Stimulated activated naive CD4-positive, alpha-beta T cell (primary cell): ENCODE measurements at regions not wholly inside any gene's neighbourhood (a gene's known extent, or its start where the extent isn't known, plus 50 kb on each side); places are given as distances from the start of the nearest gene placed in this dataset.
"Not testable (repeated sequence)": the region's sequence is repeated elsewhere in the genome, so short reads cannot be mapped to it uniquely, and the experiment has no call there.

Source experiments
- DNase-seq, 6 experiments: peaks; one replicate each; lab custom pipeline; 2025; lab: John Stamatoyannopoulos, UW

DNA sequence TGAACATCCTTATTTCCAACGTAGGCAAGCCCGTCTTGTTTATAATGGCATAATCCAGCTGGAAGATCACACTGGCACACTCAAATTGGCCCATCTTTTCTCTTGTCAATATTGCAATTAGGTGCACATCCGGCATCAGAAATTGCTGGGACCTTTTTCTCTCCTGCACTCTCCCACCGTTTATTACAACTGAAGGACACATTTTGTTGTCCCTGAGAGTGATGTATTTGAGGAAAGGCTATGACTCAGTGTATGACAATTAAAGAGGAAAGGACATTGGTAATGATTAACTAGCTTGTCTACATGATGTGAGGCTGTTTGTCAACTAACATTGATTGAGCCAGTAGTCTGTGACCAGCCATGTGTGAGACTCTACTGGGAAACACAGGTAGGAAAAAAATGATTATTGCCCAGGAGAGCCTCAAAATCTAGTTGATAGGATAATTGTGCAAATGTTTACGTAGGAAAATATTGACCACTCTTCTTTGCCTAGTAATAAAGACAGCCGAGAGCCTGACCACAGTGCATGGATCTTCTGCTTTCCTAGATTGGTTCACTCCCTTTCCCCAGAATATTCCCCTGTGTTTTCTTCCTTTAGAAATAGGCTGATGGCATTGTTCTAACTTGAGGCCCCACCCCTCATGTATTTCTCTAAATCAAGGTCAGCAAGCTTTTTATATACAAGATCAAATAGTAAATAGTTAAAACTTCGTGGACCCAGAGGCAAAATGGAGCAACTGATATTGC lies 230.0 kb upstream of the BTBD3 start:
- no peak for DNase-seq

GRCh38 chr20:11689262-11689661 lies 228.4 kb upstream of the BTBD3 start:
- no peak for DNase-seq

DNA sequence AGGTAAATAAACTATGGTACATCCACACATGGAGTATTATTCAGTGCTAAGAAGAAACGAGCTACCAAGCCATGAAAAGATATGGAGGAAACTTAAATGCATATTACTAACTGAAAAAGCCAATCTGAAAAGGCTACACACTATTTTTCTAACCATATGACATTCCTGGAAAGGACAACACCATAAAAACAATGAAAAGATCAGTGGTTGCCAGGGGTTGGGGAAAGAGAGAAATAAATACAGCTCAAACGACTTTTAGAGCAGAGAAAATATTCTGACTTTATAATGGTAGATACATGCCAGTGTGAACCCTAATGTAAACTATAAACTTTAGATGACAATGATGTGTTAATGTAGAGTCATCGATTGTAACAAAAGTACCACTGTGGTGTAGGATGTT lies 225.9 kb upstream of the BTBD3 start:
- no peak for DNase-seq

GRCh38 chr20:11692567-11692966 lies 225.1 kb upstream of the BTBD3 start:
- no peak for DNase-seq

GRCh38 chr20:11694467-11694866 lies 223.2 kb upstream of the BTBD3 start:
- DNase-seq, result no peak

GRCh38 chr20:11697055-11697454 lies 220.6 kb upstream of the BTBD3 start:
- DNase-seq, result no peak

DNA sequence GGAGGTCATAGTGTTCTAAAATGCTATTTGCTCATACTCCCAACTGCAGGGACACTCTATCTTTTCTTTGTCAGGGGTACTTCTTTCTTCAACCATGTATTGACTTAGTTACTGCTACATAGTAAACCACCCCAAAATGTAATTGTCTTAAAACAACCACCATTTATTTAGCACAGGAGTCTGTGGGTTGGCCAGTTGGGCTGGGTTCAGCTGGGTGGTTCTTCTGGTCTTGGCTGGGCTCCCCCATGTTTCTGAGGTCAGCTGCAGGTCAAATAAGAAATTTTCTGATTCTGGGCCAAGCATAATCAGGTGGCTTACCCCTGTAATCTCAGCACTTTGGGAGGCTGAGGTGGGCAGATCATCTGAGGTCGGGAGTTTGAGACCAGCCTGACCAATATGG lies 220.0 kb upstream of the BTBD3 start:
- no peak for DNase-seq

- no peak for DNase-seq
Observed at GRCh38 chr20:11698124-11698523, 219.6 kb upstream of the BTBD3 start.

DNA sequence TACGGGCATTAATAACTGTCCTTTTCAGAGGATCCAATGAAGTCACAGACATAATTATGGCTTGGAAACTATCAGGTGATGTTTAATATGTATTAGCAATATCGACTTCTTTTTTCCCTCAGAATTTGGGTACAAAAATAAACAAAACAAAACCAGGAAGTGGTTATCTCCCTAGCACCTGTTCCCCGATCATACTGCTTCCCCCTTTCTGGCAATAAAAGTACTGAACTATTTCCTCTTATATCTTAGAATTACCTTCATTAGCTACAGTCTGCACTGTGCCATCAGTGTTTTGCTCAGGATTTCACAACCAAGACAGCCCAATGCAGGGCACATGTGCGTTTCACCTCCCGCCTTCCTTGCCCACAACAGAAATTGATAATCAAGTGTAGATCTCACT lies 216.9 kb upstream of the BTBD3 start:
- no peak for DNase-seq

- DNase-seq, result no peak
Observed at GRCh38 chr20:11702721-11703518, 214.8 kb upstream of the BTBD3 start.

GRCh38 chr20:11705512-11705911 lies 212.2 kb upstream of the BTBD3 start:
- DNase-seq, result no peak

GRCh38 chr20:11708223-11708622 lies 209.5 kb upstream of the BTBD3 start:
- DNase-seq, result not testable (repeated sequence)

DNA sequence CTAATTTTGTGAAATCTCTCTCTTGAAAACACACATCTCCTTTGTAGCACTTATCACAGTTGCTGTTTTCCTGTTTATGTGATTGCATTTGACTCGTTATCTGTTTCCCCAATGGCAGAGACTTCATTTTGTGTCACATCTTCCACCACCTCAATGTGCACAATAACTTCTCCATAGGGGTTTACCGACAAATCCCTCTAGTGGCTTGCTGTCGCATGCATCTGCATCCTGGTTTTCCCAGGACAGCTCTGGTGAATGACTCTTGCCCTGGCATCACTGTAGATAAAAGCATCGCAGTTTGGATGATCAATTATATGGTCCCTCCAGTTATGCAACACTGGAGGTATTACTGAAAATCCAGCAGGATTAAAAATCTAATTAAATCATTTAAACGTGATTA lies 206.5 kb upstream of the BTBD3 start:
- DNase-seq, result no peak

DNA sequence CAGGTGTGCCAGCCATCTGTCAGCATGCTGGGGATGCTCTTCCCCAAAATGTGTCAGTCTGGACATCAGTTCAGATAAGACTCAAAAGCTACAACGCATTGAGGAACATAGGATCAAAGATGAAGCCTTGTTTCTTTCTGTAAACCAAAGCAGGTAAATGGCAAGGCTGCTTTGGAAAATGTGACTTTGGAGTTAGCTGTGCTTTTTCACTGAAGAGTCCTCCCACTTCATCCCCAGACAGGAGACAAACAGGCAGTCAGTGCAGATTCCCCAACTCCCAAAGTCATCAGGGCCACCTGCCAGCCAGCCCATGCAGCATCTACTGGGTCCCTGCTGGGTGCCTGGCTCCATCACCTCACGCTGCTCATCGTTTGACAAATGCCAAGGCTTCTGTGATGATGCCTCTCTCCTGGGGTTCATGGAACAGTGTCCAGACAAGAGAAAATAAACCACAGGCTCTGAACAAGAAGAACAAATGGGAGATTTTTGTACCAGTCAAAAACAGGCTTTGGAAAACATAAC lies 205.0 kb upstream of the BTBD3 start:
- no peak for DNase-seq

DNA sequence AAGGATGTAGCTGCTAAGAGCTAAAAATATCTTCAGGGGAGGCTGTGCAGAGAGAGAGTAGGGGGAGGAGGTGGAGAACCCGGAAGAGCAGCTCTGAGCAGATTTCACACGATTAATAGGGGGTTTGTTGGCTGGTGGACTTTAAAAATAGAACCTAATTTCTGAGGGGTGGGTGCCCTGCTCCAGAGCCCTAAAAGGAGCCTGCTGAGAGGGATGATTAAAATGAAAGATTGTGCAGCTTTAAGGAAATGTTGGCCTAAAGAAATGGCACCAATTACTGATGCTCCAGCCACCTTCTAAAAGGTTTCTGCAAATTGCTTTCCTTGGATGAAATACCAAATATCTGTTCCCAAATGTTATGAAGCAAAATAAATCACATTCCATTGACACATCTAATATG lies 202.8 kb upstream of the BTBD3 start:
- no peak for DNase-seq

DNA sequence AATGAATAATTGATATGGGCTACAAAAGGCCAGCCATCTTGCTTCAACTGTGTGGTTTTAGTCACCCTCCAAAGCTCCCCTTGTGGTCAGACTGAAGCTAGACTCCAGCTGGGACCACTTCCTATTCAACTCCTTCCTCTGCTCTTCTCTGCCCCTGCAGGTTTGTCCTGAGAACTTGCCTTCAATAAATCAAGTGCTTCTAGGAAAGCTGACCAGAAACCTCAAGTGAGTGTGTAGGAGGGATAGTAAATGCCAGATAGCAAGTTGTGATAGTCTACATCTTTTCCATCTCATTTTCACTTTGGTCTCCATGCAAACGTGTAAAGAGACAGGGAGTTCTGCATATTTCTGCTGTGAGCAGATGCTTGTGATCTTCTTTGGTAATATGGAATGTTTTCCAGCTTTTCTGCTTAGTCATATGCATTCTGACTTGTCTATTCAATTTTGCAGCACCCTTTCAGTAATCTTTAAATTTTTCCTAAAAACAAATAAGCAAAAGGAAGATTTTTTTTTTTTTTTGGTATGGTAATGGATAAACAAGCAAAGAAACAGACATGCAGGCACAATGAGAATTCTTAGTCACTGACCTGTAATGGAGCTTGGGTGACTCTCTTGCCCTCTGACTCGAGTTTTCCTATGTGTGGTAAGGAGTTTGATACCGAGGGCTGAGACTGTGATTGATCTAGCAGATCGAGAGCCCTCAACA lies 201.3 kb upstream of the BTBD3 start:
- no peak for DNase-seq

DNA sequence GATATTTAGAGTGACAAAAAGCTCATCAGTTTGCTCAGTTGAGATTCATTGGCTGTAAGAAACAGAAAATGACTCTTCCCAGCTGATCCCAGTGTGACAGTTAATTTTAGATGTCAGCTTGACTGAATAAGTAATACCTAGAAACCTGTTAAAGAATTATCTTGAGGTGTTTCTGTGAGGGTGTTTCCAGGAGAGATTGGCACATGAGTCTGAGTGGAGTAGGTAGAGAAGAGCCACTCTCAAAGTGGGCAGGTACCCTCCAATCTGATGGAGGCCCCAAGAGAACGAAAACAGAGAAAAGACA lies 200.8 kb upstream of the BTBD3 start:
- no peak for DNase-seq

DNA sequence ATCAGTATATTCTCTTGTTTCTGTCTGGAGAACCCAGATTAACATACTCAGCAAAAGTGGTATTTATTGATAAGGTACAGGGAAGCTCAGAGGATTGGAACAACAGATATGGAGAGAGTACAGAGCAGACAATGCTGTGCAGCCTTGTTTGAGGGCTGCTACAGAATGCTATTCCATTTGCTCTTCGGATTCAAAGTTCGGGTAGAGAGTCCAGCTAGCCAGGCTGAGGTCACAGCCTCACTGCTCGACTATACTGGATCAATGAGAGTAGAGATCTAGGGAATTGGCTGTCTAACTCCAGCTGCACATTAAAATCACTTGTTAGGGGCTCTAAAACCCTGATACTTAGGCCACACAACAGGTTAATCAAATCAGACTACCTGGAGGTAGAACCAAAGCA lies 200.1 kb upstream of the BTBD3 start:
- DNase-seq, result no peak

GRCh38 chr20:11718474-11719094 lies 199.1 kb upstream of the BTBD3 start:
- no peak for DNase-seq

GRCh38 chr20:11719153-11719552 lies 198.5 kb upstream of the BTBD3 start:
- DNase-seq, result no peak

DNA sequence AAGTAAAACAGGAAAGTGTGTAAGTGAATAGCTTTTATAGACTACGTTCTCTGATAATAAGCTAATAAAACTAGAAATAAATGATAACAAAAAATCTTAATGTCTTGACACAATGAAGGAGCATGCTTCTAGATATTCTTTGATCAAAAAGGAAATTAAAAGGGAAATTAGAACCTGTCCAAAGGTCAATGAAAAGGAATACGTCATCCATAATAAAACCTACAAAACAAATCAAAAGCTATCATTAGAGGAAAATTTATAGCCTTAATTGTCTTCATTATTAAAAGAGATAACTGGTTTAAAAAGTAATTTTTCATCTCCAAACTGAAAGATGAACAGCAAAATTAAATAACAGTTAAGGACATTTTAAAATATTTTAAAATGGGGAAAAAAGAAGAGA lies 196.3 kb upstream of the BTBD3 start:
- DNase-seq, result no peak

DNA sequence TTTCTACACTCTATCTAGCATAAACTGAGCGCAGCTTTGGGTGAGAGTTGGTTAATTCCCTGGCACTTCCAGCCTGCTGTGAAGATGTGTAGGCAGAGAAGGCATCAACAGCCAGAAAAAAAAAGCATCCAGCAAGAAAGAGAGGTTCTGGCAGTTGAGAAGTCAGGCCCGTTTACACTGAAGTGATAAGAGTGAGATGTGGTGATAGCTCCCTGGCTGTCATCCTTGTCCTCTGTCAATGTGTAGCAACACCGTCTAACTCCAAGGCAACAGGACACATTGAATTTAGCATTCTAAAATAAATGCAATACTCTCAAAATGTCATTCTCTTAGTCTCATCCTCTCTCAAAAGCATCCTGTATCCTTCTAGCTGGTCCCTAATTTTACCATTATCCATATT lies 193.6 kb upstream of the BTBD3 start:
- no peak for DNase-seq

- no peak for DNase-seq
Observed at GRCh38 chr20:11726026-11726425, 191.7 kb upstream of the BTBD3 start.
